HepG2 (cell line): ENCODE measurements at regions not wholly inside any gene's neighbourhood (a gene's known extent, or its start where the extent isn't known, plus 50 kb on each side); places are given as distances from the start of the nearest gene placed in this dataset.

Source experiments
- AFF4 ChIP-seq: sonication (generic); formaldehyde crosslinking; IDR thresholded peaks from 2 replicates; pipeline ENCODE4 v1.4.0; 2020; ENCODE audit warnings: missing genetic modification reagents
- ATF3 ChIP-seq: sonication (generic); formaldehyde crosslinking; IDR thresholded peaks from 2 replicates; pipeline ENCODE4 v1.4.0; 2020; ENCODE audit warnings: missing genetic modification reagents
- EZH2 ChIP-seq: conservative IDR thresholded peaks from 2 replicates; pipeline ENCODE4 v1.6.1; 2012; ENCODE audit warnings: mild to moderate bottlenecking, low read depth, low read length, moderate library complexity
- FOXA1 ChIP-seq, 2 experiments: fragments of 450-650 bp in 1 of 2; sonication (generic) in 1 of 2; formaldehyde crosslinking in 1 of 2; IDR thresholded peaks; 2 replicates each; pipeline versions ENCODE4 v1.4.0 to v1.6.1; 2016 to 2020; ENCODE audit warnings: missing genetic modification reagents in 1 of 2
- FOXJ3 ChIP-seq: sonication (generic); formaldehyde crosslinking; IDR thresholded peaks from 2 replicates; pipeline ENCODE4 v1.4.0; 2020; ENCODE audit warnings: missing genetic modification reagents, mild to moderate bottlenecking, borderline replicate concordance
- GATAD2A ChIP-seq: IDR thresholded peaks from 2 replicates; pipeline ENCODE4 v1.6.1; 2016
- RAD21 ChIP-seq: fragments of 450-650 bp; formaldehyde crosslinking; IDR thresholded peaks from 2 replicates; pipeline ENCODE4 v1.5.0; 2020; ENCODE audit warnings: mild to moderate bottlenecking
- RBAK ChIP-seq: sonication (generic); formaldehyde crosslinking; IDR thresholded peaks from 2 replicates; pipeline ENCODE4 v1.5.1; 2020; ENCODE audit warnings: mild to moderate bottlenecking, missing genetic modification reagents
- SUZ12 ChIP-seq: fragments of 150-350 bp; IDR thresholded peaks from 2 replicates; pipeline ENCODE4 v1.6.1; 2014; ENCODE audit warnings: low read depth, low read length
- ZNF274 ChIP-seq: sonication (generic); formaldehyde crosslinking; IDR thresholded peaks from 2 replicates; pipeline ENCODE4 v1.5.1; 2020; ENCODE audit warnings: mild to moderate bottlenecking, missing genetic modification reagents
- ZNF780A ChIP-seq: sonication (generic); formaldehyde crosslinking; IDR thresholded peaks from 2 replicates; pipeline ENCODE4 v1.8.0; 2022; ENCODE audit warnings: mild to moderate bottlenecking, missing genetic modification reagents, moderate library complexity
- ZNF800 ChIP-seq: sonication (generic); formaldehyde crosslinking; IDR thresholded peaks from 2 replicates; pipeline ENCODE4 v1.4.0; 2020; ENCODE audit warnings: missing genetic modification reagents
- TF ChIP-seq, protein P1 (sequence below), 2 experiments: IDR thresholded peaks; 2 replicates each; pipeline ENCODE4 v1.6.1; 2011 to 2012; ENCODE audit warnings: low read length in 2 of 2, borderline replicate concordance in 1 of 2, low read depth in 1 of 2, mild to moderate bottlenecking in 1 of 2, moderate library complexity in 1 of 2

- TF ChIP-seq ZNF800 (CRISPR knock-in tag) (no peak), ATF3 (CRISPR knock-in tag) (no peak), ZNF274 (CRISPR knock-in tag) (no peak), EZH2 (no peak), GATAD2A (CRISPR knock-in tag) (no peak), SUZ12 (no peak), FOXA1 (IDR thresholded peaks at IDR 0.05) (no peak), FOXA1 (CRISPR knock-in tag; IDR thresholded peaks at IDR 0.05) (no peak), AFF4 (no peak), RBAK (no peak), ZNF780A (CRISPR knock-in tag) (no peak), RAD21 (CRISPR knock-in tag) (no peak), FOXJ3 (no peak)
- TF ChIP-seq, protein P1, sequence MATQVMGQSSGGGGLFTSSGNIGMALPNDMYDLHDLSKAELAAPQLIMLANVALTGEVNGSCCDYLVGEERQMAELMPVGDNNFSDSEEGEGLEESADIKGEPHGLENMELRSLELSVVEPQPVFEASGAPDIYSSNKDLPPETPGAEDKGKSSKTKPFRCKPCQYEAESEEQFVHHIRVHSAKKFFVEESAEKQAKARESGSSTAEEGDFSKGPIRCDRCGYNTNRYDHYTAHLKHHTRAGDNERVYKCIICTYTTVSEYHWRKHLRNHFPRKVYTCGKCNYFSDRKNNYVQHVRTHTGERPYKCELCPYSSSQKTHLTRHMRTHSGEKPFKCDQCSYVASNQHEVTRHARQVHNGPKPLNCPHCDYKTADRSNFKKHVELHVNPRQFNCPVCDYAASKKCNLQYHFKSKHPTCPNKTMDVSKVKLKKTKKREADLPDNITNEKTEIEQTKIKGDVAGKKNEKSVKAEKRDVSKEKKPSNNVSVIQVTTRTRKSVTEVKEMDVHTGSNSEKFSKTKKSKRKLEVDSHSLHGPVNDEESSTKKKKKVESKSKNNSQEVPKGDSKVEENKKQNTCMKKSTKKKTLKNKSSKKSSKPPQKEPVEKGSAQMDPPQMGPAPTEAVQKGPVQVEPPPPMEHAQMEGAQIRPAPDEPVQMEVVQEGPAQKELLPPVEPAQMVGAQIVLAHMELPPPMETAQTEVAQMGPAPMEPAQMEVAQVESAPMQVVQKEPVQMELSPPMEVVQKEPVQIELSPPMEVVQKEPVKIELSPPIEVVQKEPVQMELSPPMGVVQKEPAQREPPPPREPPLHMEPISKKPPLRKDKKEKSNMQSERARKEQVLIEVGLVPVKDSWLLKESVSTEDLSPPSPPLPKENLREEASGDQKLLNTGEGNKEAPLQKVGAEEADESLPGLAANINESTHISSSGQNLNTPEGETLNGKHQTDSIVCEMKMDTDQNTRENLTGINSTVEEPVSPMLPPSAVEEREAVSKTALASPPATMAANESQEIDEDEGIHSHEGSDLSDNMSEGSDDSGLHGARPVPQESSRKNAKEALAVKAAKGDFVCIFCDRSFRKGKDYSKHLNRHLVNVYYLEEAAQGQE (IDR thresholded peaks at IDR 0.05; ENCODE audit: borderline replicate concordance in 1 of 2, low read depth in 1 of 2, low read length in 2 of 2) = no peak
These were observed 72.1 kb upstream of the TRIM24 start for GRCh38 chr7:138387755-138388475.
